HG02571 (cell line): ENCODE measurements at regions not wholly inside any gene's neighbourhood (a gene's known extent, or its start where the extent isn't known, plus 50 kb on each side); places are given as distances from the start of the nearest gene placed in this dataset.
A peak's percentile ranks its signal among the peaks of the same experiment; 100 is the strongest.
"Not testable (repeated sequence)": the region's sequence is repeated elsewhere in the genome, so short reads cannot be mapped to it uniquely, and the experiment has no call there.

ENCODE experiments used
- ATAC-seq: cut with Tn5 transposase; IDR thresholded peaks from one replicate; pipeline ENCODE4 v1.9.1; 2021; ENCODE audit warnings: mild to moderate bottlenecking, moderate library complexity; ENCODE audit not compliant: unreplicated experiment

DNA sequence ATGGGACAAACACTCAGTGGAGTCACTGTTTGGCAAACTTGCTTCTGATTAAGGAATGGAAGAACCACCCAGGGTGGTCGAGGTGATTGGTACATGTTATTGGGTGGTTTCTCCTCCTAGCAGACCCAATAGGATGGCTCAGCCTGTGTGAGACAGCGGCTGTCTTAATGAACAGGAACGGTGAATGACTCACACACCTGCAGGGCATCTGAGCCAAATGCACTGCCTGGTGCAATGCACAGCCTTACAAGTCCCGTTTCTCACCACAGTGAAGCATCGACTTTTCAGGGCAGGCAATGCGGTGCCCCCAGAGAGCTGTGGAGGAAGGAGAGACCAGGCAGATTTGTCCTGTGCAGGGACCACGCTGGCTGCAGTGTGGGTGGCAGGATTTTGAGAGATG is 238.5 kb downstream of the FGF9 start:
- no peak for ATAC-seq

DNA sequence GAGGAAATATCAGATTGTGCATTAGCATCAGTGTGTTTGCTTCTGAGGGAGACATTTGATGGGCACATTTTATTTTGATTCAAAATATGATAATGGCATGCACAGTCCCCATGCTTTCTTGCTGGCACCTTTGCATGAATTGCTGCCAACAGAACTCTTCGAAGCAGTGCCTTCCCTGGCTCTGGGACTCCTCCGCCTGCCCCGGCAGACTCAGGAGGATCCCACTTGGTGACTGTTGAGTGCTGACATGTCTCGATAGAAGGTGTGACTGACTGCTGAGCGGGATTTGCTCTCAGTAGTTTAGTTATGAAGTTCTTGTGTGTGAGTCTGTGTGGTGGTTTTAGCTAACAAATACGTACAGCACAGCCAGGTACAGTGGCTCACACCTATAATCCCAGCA is 239.7 kb downstream of the FGF9 start:
- no peak for ATAC-seq

DNA sequence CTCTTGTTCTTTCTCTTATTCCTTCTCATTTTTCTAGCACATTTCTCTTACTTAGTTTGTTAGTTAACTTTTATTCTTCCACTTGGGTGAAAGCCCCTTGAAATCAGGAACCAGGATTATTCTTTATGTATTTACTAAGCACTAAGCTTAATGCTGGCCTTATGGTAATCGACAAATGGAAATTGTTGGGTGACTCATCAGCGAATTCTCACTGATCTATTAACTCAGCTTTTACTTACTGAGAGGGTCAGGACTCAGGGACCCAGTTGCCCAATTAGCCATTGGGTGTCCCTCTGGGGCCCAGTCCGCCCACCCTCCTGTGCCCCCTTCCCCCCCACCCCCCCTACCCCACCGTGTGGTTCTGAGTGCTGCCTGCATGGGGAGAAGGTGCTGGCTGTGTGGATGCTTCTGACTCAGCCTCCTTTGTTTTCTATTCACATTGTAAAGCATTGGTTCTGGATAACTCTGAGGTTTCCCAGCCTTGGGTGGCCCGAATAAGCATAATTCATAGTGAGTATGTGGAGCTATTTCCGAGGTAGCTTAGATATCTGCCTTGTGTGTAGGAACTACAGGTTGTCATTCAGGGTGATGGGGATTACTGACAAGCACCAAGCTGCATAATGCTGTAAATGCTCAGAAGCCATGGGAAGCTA is 240.9 kb downstream of the FGF9 start:
- ATAC-seq, result no peak

DNA sequence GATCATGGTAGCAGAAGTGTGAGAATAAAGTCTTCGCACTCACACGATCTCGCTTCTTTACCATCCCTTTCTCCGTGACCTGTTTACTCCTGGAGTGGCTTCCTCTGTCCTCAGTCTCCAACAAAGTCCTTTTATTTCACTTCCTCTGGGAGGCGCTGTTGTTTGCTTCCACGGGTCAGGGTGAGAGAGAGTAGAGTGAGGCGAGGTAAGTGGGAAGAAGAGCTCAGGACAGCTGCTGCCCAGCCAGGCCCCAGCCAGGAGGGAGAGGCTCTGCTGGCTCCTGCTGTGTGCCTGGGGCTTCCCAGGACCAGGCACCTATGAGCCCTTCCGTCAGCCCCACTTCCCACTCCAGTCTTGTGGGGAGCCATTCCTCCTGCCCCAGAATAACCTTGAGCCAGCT is 242.1 kb downstream of the FGF9 start:
- no peak for ATAC-seq

DNA sequence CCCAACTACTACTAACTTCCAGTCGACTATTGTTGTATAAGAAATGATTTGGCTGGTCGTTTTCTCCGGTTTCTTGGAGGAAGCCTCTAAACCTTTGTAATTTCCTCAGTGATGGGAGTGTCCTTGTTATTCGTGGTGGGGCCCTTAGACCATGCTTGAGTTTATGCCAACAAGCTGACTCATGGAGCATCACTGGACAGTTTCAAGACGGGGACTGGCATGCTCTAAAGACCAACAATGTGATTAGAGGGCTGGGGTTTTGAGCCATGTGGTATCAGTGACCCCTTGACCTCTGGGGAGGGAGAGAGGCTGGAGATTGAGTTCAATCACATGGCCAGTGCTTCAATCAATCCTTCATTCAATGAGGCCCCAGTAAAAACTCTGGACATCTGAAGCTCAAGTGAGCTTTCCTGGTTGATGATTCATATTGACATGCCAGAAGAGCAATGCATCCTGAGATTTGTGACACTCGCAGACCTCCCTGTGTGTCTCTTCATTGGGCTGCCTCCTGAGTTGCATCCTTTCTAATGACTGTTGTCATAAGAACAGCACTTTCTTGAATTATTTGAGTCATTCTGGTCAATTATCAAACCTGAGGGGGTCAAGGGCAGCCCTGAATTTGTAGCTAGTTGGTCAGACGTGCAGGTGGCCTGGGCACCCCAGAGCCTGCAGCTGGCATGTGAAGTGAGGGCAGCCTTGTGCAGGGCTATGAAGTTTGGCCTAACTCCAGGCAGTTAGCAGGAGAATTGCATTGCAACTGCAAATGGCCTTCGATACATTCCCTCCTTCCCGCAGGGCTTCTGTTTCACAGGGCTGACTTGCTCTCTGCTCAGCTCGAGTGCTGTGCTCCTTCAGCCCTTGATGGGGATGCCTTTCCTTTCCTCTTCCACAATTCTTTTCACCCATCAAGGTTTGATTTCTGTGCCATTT is 246.5 kb downstream of the FGF9 start:
- ATAC-seq, result no peak

DNA sequence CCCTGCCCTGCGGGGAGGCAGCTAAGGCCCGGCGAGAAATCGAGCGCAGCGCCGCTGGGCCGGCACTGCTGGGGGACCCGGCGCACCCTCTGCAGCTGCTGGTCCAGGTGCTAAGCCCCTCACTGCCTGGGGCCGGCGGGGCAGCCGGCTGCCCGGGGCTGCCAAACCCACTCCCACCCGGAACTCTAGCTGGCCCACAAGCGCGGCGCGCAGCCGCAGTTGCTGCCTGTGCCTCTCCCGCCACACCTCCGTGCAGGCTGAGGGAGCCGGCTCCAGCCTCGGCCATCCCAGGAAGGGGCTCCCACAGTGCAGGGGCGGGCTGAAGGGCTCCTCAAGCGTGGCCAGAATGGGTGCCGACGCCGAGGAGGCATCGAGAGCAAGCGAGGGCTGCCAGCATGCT is 249.9 kb downstream of the FGF9 start:
- not testable (repeated sequence) for ATAC-seq

DNA sequence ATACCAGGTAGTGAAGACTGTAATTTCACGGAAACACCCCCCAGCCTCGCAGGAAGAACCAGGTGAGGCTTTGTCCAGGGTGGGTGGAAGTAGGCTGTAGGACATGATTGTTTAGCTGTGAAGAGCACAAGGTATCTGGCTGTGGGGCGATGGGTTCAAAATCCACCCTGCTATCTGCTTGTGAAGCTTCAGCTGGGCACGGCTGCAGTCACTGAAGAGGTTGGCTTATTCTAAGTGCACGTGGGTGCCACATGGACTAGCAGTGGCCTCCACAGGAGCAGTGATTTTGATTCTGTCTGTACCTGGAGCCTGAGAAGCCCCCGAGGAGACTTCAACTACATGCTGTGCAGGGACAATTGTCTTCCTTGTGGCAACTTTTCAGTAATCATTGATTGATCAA is 254.1 kb downstream of the FGF9 start:
- ATAC-seq, result no peak

DNA sequence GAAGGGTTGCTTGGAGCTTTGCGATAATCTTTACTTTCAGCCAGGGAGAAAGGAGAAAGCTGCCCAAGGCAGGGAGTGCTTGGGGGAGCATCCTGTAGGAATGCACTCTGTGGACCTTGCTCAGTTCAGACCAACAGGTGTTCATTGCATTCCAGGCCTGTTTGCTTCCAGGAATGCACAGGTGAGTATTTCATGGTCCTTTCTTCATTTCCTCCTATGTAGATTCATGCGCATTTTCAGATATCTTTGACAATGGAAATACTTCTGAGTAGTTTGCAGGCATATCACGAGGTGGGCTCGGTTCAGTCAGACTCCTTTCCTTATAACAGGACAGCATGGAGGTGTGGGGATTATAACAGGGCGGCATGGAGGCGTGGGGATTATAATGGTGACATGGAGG is 254.8 kb downstream of the FGF9 start:
- ATAC-seq, result no peak

DNA sequence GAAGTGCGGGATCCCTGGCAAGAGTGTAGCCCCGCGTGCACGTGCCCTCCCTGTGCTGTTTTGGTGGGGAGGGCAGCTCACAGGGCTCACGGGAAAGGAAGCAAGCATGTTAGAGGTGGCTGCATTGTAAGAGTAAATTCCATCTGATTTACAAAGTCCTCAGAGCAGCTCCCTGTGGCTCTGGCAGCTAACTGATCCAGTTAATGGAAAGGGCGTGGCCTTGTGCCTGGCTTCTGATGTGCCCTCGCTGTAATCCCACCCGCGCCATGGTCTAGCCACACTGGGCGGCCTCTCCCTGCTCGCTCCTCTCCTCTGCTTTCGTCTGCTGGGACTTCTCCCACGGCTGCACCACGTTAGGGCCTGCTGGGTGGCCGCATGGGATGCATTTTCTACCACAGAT is 258.5 kb downstream of the FGF9 start:
- no peak for ATAC-seq

DNA sequence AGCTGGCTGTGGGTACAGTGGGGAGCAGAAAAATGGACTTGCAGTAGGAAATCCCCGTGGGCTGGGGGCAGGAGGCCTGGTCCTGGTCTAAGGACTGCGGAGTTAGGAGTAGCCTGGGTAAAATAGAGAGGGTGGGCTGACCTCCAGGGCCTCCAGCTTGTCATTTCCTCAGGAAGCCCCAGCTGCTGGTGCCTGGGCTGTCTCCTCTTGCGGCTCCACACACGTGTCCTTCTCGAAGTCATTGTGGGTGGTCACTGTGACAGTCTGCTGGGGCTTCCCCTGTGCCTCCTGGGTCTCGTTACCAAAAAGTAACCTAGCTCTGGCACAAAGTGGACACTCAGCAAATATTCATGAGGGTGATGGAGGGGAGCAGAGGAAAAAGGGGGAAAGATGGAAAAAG is 259.7 kb downstream of the FGF9 start:
- no peak for ATAC-seq

DNA sequence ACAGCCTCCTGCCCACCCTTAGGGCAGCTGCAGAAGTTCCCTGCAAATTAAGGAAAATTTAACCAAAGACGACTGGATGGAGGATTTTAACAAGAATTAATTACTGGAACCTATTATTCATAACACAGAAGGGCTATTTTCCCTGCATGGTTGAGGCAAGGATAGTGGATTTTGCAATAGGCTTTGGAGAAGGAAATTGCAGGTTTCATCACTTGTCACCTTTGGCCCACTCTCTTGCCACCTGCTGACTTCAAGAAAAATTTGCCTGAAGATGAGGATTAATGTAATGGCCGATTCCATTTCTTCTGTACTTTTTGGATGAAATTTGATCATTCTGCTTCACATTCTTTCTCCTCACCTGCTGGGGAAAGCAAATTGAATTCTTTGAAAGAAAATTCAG is 261.7 kb downstream of the FGF9 start:
- ATAC-seq, result no peak

DNA sequence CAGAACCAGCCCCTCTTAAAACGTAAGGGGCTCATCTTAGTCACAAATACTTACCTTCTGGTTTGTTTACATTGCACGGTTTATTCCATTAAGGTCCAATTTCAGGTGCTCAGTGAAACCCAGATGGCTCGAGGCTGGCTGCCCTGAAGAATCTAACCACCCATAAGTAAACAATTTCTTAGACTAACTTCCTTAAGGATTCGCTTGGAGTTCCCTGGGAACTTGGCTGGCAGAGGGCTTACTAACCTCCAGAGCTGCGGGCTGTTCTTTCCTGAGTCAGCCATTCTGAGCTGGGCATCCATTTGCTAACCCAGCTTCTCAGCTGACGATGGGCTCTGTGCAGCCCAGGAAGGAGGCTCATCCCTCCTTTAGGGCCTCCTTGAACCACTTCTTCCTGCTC is 262.1 kb downstream of the FGF9 start:
- no peak for ATAC-seq

DNA sequence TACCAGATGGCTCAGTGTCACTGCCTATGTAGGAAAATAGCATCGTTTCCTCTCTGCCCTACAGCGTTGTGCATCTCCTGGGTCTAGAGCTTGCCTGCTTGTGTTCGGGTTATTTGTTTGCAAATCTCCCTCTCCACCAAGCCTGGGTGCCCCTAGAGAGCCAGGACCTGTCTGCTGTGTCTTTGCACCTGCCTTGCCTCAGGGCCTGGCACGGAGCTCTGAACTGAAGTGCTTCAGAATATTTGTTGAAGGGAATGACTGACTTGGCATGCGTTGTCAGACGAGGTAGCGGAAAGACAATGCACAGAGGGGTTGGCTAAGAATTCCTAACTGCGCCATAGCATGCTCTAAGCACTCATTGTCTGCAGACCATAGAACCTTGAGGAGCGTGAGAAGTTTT is 263.4 kb downstream of the FGF9 start:
- ATAC-seq, result no peak

DNA sequence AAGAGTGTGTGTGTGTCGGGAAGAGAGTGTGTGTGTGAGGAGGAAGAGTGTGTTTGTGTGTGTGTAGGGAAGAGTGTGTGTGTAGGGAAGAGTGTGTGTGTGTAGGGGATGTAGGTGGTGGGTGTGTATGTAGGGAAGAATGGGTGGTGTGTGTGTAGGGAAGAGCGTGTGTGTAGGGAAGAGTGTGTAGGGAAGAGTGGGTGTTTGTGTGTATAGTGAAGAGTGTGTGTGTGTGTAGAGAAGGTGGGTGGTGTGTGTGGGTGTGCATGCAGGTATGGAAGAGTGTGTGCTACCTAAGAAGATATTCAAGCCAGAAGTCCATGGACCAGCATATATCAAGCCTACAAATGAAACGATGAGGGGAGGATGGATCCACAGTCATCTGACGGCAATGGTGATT is 265.8 kb downstream of the FGF9 start:
- ATAC-seq, result no peak

DNA sequence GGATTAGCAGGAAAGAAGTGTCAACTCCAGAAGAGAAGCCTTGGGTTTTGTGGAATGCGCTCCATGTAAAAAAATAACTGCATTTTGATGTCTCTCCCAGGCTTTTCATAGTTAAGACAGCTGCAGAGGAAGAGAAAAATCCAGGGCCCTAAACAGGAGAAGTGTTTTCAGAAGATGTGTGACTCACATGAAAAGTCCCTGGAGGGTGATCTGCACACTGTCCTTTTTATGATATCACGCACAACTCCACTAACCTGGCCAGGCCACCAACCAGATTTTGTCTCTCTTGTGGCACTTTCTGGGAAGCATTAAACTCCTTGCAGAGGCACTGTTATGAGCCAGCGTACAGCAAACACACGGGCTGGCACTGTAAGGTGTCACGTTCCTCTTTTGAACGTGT is 267.3 kb downstream of the FGF9 start:
- no peak for ATAC-seq

DNA sequence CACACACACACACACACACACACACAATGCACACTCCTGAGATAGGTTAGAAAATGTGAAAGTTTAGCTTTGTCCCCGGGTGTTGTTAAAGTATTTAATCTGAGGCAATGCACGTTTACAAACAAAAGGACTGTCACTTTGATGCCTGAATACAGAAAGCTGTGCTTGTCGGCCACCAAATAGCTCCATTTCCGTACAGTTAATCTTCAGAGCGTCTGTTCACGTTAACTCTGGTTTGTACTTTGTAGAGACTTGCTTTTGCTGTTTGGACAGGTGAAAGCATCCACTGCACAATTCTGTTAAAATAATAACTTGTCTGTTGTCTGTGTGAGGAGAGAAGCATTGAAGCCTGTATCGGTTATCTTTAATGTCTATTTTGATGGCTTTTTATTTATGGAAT is 267.8 kb downstream of the FGF9 start:
- no peak for ATAC-seq

DNA sequence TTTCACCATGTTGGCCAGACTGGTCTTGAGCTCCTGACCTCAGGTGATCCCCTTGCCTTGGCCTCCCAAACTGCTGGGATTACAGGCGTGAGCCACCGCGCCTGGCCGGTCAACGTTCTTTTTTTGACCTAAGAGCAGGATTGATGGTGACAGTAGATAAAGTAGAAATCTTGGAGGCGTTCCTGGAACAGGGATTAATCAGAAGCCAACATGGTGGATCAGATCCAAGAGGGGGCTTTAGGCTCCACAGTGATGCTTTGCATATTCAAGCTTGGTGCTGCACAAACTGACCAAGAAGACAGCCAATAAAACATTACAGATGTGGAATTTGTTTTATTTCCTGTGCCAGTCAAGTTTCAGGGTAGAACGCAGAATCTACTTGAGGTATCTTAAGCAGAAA is 271.2 kb downstream of the FGF9 start:
- no peak for ATAC-seq

DNA sequence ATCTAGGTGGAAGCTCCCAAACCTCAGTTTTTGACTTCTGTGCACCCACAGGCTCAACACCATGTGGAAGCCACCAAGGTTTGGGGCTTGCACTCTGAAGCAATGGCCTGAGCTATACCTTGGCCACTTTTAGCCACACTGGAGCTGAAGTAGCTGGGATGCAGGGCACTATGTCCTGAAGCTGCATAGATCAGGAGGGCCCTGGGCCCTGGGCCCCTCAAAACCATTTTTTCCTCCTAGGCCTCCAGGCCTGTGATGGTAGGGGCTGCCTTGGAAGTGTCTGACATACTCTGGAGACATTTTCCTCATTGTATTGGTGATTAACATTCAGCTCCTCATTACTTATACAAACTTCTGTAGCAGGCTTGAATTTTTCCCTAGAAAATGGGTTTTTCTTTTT is 273.7 kb downstream of the FGF9 start:
- ATAC-seq, result no peak

DNA sequence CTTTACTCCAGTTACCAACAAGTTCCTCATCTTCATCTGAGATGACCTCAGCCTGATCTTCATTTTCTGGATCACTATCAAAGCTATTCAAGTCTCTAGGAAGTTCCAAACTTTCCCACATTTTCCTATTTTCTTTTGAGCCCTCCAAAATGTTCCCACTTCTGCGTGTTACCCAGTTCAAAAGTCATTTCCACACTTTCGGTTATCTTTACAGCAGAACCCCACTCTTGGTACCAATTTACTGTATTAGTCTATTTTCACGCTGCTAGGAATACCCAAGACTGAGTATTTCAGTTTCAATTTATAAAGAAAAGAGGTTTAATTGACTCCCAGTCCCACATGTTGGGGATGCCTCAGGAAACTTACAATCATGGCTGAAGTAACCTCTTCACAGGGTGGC is 274.3 kb downstream of the FGF9 start:
- no peak for ATAC-seq

DNA sequence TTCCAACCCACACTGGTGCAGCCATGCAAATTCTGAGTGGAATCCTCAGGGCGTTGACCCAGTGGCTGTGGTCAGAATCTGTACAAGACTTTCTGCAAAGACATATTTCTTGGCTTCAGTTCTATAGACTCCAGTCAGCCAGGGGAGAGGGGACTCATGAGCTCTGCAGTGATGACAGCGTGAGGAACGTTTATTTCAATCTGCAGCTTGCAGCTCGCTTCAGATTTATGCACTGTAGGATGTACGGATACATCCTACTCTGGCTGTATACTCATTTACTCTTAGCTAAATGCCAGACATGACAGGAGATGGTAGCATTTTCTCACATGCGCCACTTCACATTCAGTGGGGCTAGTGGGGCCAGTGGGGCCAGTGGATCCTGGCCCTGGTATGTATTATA is 276.1 kb downstream of the FGF9 start:
- no peak for ATAC-seq

DNA sequence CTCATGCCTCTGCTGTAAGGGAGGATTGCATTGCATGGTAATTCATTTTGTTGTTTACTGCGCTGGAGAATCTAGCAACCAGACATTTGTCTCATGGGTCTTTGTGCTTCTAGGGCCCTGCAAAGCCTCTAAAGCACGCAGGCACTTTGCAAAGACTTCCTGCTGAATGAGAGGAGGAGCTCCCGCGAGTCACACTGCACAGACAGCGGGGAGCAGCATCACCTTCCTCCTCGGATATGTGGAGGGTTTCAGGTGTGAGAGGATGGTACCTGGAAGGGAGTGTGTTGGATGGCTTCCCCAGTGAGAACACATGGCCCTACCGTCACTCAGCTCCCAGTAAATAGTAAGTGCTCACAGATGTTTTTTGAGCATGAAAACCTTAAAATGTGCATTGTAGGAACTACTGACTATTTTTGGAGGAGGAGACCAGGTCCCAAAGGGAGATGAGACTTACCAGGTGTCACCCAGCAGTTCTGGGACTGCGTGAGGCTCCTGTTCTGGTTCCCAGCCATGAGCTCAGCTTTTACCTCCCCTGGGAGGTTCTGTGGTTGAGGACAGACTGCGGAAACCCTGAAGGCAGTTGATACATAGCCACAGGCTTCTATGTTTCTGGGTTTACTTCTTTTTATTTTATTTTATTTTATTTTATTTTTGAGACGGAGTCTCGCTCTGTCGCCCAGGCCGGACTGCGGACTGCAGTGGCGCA is 278.0 kb downstream of the FGF9 start:
- ATAC-seq, result peak; percentile 78
